ENCODE measurements at regions not wholly inside any gene's neighbourhood (a gene's known extent, or its start where the extent isn't known, plus 50 kb on each side); places are given as distances from the start of the nearest gene placed in this dataset.

GRCh38 chr15:70206668-70207067 is 109.0 kb upstream of the TLE3 start:
- no peak for TF ChIP-seq POLR2A (IDR thresholded peaks at IDR 0.05)
- no peak for TF ChIP-seq POLR2AphosphoS5 (IDR thresholded peaks at IDR 0.05)
- TF ChIP-seq CTCF (IDR thresholded peaks at IDR 0.05), result no peak
- no peak for TF ChIP-seq EP300 (IDR thresholded peaks at IDR 0.05)

Measured in stomach (tissue), 4 donors.